ENCODE measurements at regions not wholly inside any gene's neighbourhood (a gene's known extent, or its start where the extent isn't known, plus 50 kb on each side); places are given as distances from the start of the nearest gene placed in this dataset.
"Not testable (repeated sequence)": the region's sequence is repeated elsewhere in the genome, so short reads cannot be mapped to it uniquely, and the experiment has no call there.

DNA sequence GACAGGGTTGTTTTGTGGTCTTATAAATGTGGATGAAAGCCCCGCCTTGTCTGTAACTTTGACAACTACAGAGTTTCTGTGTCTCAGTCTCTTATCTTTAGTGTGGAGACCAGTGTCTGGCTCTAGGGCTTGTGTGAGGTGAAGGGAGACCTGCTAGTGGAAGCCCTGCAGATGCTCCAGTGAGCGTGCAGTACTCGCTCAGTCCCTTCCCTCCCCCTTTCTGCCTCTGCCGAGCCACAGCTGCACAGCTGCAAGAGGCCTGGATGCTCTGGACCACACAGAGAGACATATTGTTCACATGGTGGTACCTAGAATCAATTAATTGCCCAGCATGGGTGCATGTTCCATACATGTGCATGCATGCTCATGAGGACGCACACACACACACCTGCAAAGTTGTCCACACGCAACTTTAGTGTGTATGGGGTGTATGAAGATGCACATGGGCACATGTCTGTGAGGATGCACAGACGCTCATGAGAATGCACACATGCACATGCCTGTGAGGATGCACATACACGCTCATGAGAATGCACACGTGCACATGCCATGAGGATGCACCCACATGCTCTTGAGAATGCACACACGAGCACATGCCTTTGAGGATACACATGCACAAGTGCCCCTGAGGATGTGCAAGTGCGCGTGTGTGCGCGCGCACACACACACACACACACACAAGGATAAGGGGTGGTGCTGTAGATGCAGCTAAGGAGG lies 282.1 kb upstream of the HS6ST1 start:
- DNase-seq, result peak; percentile 28

DNA sequence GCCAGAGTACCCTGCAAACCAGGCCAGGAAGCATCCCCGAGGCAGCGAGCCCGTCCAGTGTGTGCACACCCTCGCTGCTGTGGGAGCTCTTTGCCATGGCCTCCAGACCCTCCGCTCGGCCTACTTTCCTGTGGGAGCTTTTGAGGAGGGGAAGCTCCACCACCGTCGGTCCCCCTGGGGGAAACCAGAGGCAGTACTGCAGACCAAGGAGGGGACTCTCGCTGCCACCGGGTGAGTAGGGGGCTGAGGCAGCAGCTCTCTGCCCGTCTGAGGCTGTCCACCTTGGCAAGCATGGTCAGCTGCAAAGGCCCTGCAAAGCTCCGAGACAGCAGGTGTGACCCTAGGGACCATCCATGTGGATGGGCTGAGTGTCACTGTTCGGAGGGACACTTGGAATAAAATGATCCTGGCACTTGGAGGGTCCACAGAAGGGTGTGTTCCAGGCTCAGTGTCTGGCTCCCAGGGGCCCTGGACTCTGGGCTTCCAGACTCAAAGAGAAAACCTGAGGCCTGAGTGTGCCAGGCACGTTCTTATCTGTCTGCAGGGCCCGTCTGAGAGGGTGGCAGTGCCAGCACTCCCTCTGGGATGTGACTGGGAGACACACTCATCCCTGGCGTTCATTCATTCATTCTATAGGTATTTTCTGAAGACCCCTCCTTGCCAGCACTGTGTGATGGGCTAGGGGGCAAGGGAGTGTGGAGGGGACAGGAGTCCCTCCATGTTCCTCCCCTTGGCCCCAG lies 282.8 kb upstream of the HS6ST1 start:
- no peak for DNase-seq

DNA sequence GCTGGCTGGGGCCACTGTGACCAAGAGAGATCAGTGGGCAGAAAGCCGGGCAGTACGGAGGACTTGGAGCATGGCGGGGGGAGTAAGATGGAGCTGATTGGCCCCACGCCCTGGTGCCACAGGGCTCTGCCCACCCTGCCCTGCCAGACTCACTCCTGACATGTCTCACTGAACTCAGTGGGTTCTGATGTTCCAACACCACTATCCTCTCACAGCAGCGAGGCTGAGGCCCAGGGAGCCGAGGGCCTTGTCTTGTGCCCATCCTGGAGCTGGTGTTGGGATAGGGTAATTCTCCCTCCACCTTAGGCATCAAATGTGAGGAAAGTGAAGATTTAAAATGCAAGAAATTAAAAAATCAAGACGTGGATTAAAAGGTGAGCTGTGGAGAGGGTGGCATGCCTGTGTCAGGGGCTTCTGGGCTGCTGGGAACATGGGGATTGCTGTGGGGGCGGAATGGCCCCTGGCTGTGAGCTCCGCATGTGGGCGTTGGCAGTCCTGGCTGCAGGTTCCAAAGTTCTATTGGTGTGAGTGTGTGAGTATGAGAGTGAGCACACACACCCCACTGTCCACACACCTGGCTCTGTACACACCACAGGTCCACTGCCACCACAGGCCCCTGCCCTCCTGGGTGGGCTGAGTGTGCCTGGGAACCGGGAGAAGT lies 283.5 kb upstream of the HS6ST1 start:
- DNase-seq, result no peak

DNA sequence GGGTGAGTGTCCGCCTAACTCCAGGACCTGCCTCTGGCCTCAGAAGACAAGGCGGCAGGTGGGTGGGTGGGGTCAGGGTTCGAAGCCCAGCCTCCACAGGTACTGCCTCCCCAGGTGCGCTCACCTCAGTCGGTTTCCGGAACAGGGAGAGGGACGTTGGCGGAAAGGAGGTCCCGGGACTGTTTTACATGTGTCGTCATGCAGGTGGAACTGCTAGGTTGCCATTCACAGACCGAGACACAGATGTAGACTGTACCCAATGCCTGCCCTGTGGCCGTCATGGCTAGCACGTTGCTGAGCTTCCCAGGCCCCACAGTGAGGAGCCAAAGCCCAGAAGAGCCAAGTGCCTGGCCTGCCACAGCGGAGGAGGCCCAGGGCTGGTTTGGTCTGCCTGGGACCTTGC lies 284.0 kb upstream of the HS6ST1 start:
- DNase-seq, result no peak

DNA sequence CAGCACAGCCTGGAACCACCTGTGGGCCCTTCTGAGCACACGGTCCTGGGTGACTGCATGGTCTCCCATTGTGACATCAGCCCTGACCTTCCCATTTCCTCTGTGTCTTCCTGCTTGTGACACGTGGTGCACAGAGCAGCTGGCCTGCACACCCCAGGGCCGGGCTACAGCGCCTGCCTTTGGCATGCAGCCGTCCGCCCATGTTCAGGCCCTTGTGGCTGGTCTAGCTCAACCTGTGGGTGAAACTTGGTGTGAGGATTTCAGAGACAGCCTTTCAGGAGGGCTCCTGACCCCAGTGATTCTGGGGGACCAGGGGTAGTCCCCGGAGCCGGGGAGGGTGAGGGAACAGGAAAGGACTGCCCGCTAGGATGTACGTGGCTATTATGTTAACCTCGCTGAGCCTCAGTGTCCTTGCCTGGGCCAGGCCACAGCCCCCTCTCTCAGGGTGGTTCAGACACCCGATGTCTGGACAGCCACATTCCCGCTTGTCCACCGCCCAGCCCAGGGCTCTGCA lies 284.8 kb upstream of the HS6ST1 start:
- DNase-seq, result no peak

DNA sequence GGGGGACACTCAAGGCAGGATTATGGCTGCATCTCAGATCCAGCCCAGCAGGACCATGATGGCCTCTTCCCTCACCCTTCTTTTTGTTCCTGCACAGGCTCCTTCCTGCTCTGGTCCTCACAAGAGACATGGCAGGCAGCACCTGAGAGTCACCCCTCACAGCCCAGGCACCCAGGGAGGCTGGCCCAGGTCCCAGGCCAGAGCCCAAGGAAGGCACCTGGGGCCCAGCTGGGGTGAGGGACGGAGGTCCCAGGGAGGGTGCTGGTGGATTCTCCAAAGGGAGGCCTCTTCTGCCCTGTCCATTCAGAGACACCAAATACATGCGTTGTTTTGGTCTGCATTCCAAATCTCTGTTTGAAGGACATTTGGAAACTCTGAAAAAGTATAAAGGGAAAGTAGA lies 285.4 kb upstream of the HS6ST1 start:
- DNase-seq, result no peak

DNA sequence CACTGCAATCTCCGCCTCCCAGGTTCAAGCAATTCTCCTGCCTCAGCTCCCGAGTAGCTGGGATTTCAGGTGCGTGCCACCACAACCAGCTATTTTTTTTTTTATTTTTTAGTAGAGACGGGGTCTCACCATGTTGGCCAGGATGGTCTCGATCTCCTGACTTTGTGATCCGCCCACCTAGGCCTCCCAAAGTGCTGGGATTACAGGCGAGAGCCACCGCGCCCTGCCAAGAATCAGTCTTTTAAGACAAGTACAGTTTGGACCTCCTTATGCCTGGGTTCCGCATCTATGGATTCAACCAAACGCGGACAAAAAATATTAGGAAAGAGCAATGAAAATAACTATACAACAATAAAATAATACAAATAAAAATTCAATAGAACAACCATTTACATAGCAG lies 285.9 kb upstream of the HS6ST1 start:
- DNase-seq, result not testable (repeated sequence)

DNA sequence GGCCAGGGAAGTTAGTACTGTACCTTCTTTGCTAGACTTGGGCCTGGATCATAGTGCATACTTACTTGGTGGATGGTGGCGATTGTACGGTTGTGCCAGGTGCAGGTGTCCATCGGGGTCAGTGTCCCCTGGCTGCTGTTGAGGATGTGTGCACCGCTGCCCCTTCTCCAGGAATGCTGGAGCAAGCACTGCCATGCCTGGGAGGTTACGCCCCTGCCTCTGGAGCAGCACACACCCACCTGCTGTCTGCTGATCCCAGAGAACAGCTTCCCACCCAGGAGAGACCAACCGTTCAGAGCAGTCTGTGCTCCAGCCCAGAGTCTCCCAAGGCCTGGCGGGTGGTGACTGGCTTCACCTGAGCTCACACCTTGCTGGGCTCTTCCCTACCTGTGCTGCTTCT lies 286.8 kb upstream of the HS6ST1 start:
- DNase-seq, result no peak

DNA sequence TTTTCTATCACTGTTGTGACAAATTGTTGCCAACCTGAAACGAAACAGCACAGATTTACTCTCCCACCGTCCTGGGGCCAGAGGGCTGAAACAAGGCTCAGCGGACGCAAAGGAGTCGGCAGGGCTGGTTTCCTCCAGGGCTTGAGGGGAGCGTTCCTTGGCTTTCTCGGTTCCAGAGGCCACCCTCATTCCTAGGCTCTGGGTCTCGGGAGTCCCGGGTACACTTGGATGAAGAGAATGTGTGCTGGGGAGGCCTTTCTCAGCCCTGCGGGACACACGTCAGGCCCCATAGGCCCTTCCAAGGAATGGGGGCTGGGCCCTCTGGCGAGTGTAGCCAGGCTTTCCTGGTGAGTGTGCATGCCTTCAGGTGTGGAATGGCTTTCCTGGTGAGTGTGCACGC lies 287.3 kb upstream of the HS6ST1 start:
- DNase-seq, result no peak

DNA sequence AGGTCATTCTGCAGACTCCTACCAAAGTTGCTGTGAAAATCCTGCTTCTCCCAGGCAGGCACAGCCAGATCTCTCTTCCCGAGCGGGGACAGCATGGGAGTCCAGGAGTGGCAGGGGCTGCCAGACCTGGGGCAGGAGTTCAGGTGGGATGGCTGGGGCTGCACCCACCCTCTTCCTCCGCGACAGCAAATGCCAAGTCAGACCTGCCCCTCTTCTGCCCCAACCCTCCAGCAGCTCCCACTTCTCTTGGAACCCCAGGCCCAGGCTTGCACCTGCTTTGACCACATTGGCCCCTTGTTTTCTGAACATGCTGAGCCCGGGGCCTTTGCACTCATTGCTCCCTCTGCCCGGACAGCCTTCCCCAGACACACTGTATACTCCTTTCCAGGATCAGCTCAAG lies 288.2 kb upstream of the HS6ST1 start:
- DNase-seq, result no peak

DNA sequence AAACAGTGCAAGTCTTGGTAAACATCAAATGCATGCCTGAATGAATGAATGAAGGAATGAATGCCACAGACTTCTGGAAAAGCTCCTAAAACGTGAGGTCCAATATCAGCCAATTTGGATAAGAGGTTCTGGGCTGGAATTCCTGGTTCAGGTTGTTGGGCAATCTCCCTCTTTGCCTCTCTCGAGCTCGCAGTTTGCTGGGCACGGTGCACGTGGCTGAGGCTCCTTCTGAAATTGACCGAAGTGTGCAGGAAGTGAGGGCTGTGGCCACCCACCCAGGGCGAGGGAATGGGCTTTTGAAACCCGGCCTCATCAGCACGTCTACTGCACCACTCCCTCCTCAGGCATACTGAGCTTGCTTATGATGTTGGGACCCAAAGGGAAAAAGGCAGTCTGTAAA lies 288.8 kb upstream of the HS6ST1 start:
- no peak for DNase-seq

DNA sequence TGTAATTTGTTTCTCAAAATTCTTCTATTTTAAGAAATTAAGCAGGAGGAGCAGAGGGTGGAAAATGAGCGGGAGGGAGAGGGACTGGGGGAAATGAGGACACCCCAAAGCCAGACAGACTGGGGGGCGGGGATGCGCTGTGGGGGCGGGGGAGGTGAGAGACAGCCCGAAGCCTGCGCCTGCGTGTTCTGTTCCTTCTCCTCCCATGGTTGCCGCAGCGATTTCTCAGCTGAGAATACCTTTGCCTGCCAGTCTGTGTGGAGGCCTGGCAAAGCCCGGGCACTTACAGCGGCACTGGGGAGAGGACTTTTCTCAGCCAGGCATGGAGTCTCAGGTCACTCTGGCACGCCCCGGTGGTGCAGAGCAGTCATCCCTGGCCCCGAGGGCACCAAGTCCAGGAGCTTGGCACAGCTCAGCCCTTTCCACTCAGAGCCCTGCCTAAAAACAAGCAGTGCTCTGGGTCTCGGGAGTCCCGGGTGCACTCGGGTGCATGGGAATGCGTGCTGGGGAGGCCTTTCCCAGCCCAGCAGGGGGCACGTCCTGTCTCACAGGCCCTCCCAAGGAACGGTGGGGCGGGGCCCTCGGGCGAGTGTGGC lies 289.3 kb upstream of the HS6ST1 start:
- DNase-seq, result no peak

DNA sequence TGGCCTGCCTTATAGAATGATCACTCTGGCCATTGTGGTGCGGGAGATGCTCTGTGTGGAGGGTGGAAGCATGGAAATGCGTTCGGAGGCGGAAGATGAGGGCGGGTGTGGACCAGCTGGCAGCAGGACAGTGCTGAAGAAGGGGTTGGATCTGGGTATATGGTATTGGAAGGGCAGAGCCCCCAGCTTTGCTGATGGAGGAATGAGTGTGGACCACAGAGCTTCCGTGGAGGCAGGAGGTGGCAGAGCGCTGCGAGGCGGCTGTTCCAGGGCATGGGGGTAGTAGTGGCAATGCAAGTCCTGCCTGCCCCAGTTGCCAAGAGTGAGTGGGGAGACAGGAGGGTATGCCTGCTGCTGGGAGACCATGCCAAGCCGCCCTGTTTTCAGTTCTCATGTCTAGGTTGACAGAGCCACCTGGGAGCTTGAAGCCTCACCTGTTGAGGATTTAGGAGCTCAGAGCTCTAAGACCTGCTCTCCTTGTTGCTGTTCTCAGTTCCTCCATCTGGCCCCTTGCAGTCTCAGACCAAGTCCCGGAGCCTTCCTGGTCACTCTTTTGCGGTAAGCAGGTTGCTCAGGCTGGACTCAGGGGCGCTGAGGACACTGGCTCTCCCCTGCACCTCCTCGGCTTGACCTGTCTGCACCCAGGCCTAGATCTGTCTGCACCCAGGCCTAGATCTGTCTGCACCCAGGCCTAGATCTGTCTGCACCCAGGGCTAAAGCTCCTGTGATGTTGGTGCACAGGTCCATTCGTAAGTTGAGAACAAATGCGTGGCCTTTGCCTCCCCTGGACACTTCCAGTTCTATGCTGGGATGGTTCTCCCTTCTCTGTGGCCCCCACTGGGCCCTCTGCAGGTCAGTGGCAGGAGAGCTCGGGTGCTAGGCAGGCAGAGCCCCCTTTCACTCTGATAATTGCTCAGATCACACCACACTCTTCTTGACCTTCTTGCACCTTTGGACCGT lies 290.5 kb upstream of the HS6ST1 start:
- DNase-seq, result no peak

DNA sequence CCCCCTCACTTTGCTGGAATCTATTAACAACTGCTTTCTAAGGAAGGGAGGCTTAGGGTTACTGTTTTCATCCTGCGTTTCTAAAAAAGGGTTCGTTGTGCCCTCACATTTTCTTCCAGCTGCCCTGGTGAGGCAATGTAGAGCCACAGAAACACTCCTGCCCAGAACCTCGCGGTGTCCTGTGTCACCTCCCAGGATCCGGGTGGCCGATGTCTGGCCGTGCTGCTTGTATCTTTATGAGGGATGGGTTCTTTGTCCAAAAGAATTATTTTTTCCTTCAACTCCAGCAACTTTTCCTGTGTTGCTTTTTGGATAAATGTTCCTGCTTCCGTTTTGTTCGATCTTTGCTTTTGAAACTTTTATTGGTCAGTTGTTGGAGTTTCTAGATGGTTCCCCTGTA lies 291.8 kb upstream of the HS6ST1 start:
- no peak for DNase-seq

DNA sequence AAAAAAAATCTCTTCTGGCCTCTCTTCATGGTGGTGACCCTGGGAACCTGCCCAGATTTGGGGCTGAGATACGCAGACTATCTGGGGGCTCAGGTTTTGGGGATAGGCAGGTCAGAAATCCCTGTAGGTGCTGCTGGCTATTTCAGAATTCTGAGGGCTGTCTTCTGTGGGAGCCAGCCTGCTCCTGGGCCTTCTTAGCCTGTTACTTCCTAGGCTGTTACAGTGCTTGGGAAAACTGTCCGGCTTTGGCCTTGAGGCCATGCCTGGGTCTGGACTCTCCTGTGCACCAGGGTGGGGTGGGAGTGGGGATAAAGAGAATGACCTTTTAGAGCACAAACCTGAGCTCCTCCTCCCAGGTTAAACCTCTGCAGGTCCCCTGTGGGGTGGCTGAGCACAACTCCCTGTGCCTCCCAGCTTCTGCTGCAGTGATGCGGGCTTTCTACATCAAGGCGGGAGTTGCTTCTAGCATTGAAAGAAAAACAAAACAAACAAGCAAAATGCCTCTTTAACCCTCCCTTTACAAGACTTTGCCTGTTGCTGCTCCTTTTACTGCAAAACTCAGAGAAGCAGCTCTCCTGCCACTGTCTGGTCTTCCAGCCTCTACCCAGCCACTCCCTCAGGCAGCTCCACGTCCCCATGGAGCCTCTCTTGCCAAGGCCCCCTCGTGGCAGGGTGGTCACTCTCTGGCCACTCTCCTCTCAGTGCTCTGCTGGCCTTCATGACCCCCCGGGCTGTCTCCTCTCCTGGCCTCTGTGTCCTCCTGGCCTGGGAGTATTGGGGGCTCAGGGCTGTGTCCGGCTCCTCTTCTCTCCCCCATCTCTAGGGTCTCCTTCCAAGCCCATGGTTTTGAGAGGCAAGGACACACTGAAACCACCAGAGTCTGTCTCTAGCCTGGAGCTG lies 293.0 kb upstream of the HS6ST1 start:
- no peak for DNase-seq

DNA sequence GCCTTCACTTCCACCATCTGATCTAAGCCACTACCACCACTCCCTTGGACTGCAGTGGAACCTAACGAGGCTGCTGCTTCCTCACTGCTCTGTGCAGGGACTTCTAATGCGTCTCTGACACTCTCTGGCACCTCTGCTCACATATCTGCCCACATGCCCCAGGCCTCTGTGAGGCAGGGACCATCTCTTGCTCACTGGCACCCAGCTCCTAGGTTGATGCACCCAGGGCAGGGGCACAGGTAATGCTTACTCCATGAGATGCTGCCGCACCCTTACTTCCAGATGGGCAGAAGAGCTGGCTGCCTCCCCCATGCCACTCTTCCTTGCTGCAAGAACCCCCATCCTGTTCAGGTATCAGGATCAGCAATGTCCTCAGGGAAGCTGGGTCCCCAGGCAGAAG lies 294.0 kb upstream of the HS6ST1 start:
- no peak for DNase-seq

DNA sequence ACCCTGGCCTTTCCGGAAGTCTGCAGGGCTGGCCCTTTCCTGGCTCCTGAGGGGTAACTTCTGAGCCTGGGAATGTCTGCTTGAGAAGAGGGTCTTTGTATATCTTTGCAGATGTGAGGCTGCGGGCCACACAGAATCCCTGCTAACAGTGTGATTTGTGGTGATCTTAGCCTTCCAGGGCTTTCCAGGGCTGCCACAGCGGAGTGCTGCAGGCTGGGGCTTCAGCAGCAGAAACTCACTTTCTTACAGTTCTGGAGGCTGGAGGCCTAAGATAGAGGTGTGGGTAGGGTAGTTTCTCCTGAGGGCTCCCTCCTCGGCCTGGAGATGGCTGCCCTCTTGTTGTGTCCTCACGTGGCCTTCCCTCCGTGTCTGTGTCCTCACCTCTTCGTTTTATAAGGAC lies 294.7 kb upstream of the HS6ST1 start:
- DNase-seq, result no peak

DNA sequence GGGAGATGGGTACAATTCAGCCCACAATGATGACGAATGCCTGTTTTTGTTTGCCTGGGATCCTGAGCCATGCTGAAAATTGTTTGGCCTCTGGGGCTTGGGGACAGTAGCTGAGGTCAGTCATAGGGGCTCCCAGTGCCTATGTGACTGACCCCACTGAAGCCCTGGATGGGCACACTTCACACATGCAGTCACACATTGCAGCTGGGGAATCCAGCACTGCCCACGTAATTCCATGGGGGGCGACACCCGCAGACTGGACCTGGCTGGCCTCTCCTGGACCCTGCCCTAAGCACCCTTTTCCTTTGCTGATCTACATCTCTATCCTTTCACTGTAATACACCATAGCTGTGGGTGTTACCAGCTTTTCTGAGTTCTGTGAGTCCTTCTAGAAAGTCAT lies 295.2 kb upstream of the HS6ST1 start:
- DNase-seq, result no peak

DNA sequence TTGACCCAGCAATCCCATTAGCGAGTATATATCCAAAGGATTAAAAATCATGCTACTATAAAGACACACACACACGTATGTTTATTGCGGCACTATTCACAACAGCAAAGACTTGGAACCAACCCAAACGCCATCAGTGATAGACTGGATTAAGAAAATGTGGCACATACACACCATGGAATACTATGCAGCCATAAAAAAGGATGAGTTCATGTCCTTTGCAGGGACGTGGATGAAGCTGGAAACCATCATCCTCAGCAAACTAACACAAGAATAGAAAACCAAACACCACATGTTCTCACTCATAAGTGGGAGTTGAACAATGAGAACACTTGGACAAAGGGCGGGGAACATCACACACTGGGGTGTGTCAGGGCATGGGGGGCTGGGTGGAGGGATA lies 296.2 kb upstream of the HS6ST1 start:
- DNase-seq, result not testable (repeated sequence)

DNA sequence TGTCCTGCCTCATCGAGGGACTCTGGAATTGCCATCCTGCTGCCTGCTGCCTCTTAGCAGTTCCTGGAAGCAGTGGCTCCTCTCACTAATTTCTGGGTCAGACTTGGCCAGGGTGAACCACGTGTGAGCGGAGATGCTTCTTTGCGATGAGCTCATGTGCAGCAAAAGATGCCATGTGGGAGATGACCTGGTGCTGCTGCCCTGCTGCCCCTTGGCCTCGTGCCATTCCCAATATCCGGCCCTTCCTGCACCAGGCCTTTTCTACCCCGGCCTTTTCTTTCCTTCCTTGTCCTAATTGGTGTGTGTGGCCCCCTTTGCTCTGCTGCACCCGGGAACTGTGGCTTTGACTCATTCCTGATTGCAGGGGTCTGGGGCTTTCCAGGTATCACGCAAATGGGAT lies 296.9 kb upstream of the HS6ST1 start:
- DNase-seq, result no peak
